GM23338 (cell line): ENCODE measurements at regions not wholly inside any gene's neighbourhood (a gene's known extent, or its start where the extent isn't known, plus 50 kb on each side); places are given as distances from the start of the nearest gene placed in this dataset.

Experiments used
- ATAC-seq: fragments of 200-7000 bp; cut with Tn5 transposase; 3 replicates; pipeline ENCODE4 v1.9.1; 2020
- DNase-seq: peaks from one replicate; pipeline ENCODE4 v3.0.0-alpha.2; 2015; ENCODE audit warnings: low spot score
- H2AFZ ChIP-seq: fragments of 200-600 bp; sonication (generic); 2 replicates; pipeline ENCODE4 v1.8.0; 2016; ENCODE audit warnings: antibody characterized with exemption, mild to moderate bottlenecking, moderate library complexity
- H3F3A ChIP-seq: fragments of 200-600 bp; sonication (generic); replicated peaks from 2 replicates; pipeline ENCODE4 v1.8.0; 2017; ENCODE audit warnings: antibody characterized with exemption, mixed run types, low read depth
- H3K27ac ChIP-seq: fragments of 200-600 bp; sonication (generic); 2 replicates; pipeline ENCODE4 v1.6.1; 2016; ENCODE audit warnings: low read depth
- H3K27me3 ChIP-seq: fragments of 200-600 bp; sonication (generic); 2 replicates; pipeline ENCODE4 v1.8.0; 2016; ENCODE audit warnings: mild to moderate bottlenecking, mixed run types, moderate library complexity; ENCODE audit not compliant: insufficient read depth
- H3K36me3 ChIP-seq: fragments of 200-600 bp; sonication (generic); 2 replicates; pipeline ENCODE4 v1.8.0; 2016; ENCODE audit warnings: mild to moderate bottlenecking; ENCODE audit not compliant: insufficient read depth
- H3K4me1 ChIP-seq: fragments of 200-600 bp; sonication (generic); 2 replicates; pipeline ENCODE4 v1.8.0; 2016; ENCODE audit warnings: mild to moderate bottlenecking, moderate library complexity; ENCODE audit not compliant: insufficient read depth
- H3K4me2 ChIP-seq: fragments of 200-600 bp; sonication (generic); 2 replicates; pipeline ENCODE4 v1.7.1; 2017; ENCODE audit warnings: mixed run types
- H3K4me3 ChIP-seq: fragments of 200-600 bp; sonication (generic); 2 replicates; pipeline ENCODE4 v1.6.1; 2016; ENCODE audit warnings: mixed run types
- H3K79me2 ChIP-seq: fragments of 200-600 bp; sonication (generic); replicated peaks from 2 replicates; pipeline ENCODE4 v1.8.0; 2017; ENCODE audit warnings: mild to moderate bottlenecking; ENCODE audit not compliant: insufficient read depth
- H3K9me2 ChIP-seq: fragments of 200-600 bp; sonication (generic); 2 replicates; pipeline ENCODE4 v1.8.0; 2017; ENCODE audit not compliant: insufficient read depth
- H4K20me1 ChIP-seq: fragments of 200-600 bp; sonication (generic); replicated peaks from 2 replicates; pipeline ENCODE4 v1.8.0; 2017; ENCODE audit warnings: mild to moderate bottlenecking; ENCODE audit not compliant: insufficient read depth
- H3K27ac Mint-ChIP-seq: 2 replicates; pipeline ENCODE4 v1.8.0; 2020; ENCODE audit warnings: inconsistent platforms, mild to moderate bottlenecking, moderate library complexity, mixed read lengths
- H3K27me3 Mint-ChIP-seq: 3 replicates; pipeline ENCODE4 v1.8.0; 2022; ENCODE audit warnings: low read depth, mild to moderate bottlenecking, moderate library complexity, mixed read lengths, inconsistent platforms; ENCODE audit not compliant: insufficient read depth, poor library complexity
- H3K36me3 Mint-ChIP-seq: 3 replicates; pipeline ENCODE4 v1.8.0; 2021; ENCODE audit warnings: low read depth, mild to moderate bottlenecking, inconsistent platforms, moderate library complexity, mixed read lengths
- H3K4me1 Mint-ChIP-seq: 3 replicates; pipeline ENCODE4 v1.8.0; 2020; ENCODE audit warnings: mild to moderate bottlenecking, inconsistent platforms, mixed read lengths
- H3K4me3 Mint-ChIP-seq: 3 replicates; pipeline ENCODE4 v1.8.0; 2021; ENCODE audit warnings: moderate library complexity, mild to moderate bottlenecking, inconsistent platforms, mixed read lengths
- H3K9me3 Mint-ChIP-seq: 3 replicates; pipeline ENCODE4 v1.8.0; 2020; ENCODE audit warnings: moderate library complexity, mild to moderate bottlenecking, inconsistent platforms, mixed read lengths
- CREB1 ChIP-seq: fragments of 250-450 bp; sonication (Bioruptor Pico); IDR thresholded peaks from 2 replicates; pipeline ENCODE4 v1.5.0; 2020; ENCODE audit warnings: low read depth, mild to moderate bottlenecking, moderate library complexity
- EZH2 ChIP-seq: fragments of 200-600 bp; sonication (generic); IDR thresholded peaks from one replicate; pipeline ENCODE4 v1.8.0; 2017; ENCODE audit warnings: antibody characterized with exemption, mild to moderate bottlenecking, low read depth; ENCODE audit not compliant: unreplicated experiment
- EZH2phosphoT487 ChIP-seq: fragments of 200-600 bp; sonication (generic); IDR thresholded peaks from one replicate; pipeline ENCODE4 v1.8.1; 2018; ENCODE audit warnings: antibody characterized with exemption; ENCODE audit not compliant: unreplicated experiment
- JUNB ChIP-seq: IDR thresholded peaks from one replicate; pipeline ENCODE4 v1.6.1; 2016; ENCODE audit warnings: antibody characterized with exemption; ENCODE audit not compliant: unreplicated experiment
- NANOG ChIP-seq: IDR thresholded peaks from 2 replicates; pipeline ENCODE4 v1.6.1; 2016; ENCODE audit warnings: antibody characterized with exemption, borderline replicate concordance
- POLR2AphosphoS5 ChIP-seq: IDR thresholded peaks from 2 replicates; pipeline ENCODE4 v1.6.1; 2016; ENCODE audit warnings: antibody characterized with exemption, low read depth
- STAT1 ChIP-seq: IDR thresholded peaks from one replicate; pipeline ENCODE4 v1.6.1; 2016; ENCODE audit warnings: antibody characterized with exemption; ENCODE audit not compliant: unreplicated experiment
- ZNF114 ChIP-seq: fragments of 250-450 bp; sonication (Bioruptor Pico); IDR thresholded peaks from 2 replicates; pipeline ENCODE4 v1.5.0; 2020; ENCODE audit warnings: mild to moderate bottlenecking, moderate library complexity
- ZNF331 ChIP-seq: fragments of 250-450 bp; sonication (Bioruptor Pico); IDR thresholded peaks from 2 replicates; pipeline ENCODE4 v1.5.0; 2020; ENCODE audit warnings: low read depth, mild to moderate bottlenecking, moderate library complexity
- TF ChIP-seq, protein P1 (sequence below): IDR thresholded peaks from one replicate; pipeline ENCODE4 v1.6.1; 2018; ENCODE audit warnings: antibody characterized with exemption; ENCODE audit not compliant: unreplicated experiment
- TF ChIP-seq, protein P2 (sequence below): fragments of 250-450 bp; sonication (Bioruptor Pico); IDR thresholded peaks from 2 replicates; pipeline ENCODE4 v1.5.0; 2020; ENCODE audit warnings: mild to moderate bottlenecking, moderate library complexity
- TF ChIP-seq, protein P3 (sequence below), 2 experiments: fragments of 200-600 bp in 1 of 2; sonication (generic) in 1 of 2; conservative IDR thresholded peaks; 2 replicates each; pipeline versions ENCODE4 v1.5.1 to v1.6.1; 2016 to 2017; ENCODE audit warnings: antibody characterized with exemption in 2 of 2, low read depth in 2 of 2, mild to moderate bottlenecking in 2 of 2, moderate library complexity in 1 of 2
- TF ChIP-seq, protein P4 (sequence below): IDR thresholded peaks from 2 replicates; pipeline ENCODE4 v1.6.1; 2016; ENCODE audit warnings: antibody characterized with exemption

DNA sequence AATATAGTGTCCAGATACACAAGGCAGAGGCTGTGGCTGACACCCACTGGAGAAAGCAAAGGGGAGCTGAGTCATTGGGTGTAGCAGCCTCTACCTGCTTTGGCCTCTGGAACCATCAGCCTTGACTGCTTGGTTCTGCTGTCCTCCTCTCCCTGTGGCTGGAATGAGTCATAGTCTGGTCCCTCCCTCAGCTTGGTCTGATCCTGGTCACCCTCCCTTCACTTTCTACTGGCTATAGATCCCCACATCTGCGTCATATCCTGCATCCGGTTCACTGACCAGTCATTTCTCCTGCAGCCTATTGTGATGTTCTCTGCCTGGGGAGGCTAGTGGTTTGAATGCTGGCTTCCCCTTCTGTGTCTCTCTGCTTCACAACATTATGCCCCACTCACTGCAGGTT lies 372.8 kb upstream of the DAB1 start:
- no peaks in the 10 kb centered on the region for H4K20me1 ChIP-seq
- no peaks in the 10 kb centered on the region for H3F3A ChIP-seq
- H2AFZ ChIP-seq = no peak overlapping the region
- no peak; the same call in 1 of the 3 replicates for ATAC-seq
- Mint-ChIP-seq H3K27ac (no peak overlapping the region), H3K4me1 (peaks cover 26% of the 10 kb centered on the region), H3K4me3 (no peak overlapping the region), H3K36me3 (no peaks in the 10 kb centered on the region), H3K27me3 (no peaks in the 10 kb centered on the region), H3K9me3 (no peaks in the 10 kb centered on the region; the same call in 2 of the 3 replicates)
- H3K4me1 ChIP-seq = peaks cover 6% of the 10 kb centered on the region
- no peaks in the 10 kb centered on the region for H3K36me3 ChIP-seq
- no peak overlapping the region for H3K4me2 ChIP-seq
- H3K9me2 ChIP-seq = peaks cover 9% of the 10 kb centered on the region; the same call in 1 of the 2 replicates
- TF ChIP-seq, protein P1, sequence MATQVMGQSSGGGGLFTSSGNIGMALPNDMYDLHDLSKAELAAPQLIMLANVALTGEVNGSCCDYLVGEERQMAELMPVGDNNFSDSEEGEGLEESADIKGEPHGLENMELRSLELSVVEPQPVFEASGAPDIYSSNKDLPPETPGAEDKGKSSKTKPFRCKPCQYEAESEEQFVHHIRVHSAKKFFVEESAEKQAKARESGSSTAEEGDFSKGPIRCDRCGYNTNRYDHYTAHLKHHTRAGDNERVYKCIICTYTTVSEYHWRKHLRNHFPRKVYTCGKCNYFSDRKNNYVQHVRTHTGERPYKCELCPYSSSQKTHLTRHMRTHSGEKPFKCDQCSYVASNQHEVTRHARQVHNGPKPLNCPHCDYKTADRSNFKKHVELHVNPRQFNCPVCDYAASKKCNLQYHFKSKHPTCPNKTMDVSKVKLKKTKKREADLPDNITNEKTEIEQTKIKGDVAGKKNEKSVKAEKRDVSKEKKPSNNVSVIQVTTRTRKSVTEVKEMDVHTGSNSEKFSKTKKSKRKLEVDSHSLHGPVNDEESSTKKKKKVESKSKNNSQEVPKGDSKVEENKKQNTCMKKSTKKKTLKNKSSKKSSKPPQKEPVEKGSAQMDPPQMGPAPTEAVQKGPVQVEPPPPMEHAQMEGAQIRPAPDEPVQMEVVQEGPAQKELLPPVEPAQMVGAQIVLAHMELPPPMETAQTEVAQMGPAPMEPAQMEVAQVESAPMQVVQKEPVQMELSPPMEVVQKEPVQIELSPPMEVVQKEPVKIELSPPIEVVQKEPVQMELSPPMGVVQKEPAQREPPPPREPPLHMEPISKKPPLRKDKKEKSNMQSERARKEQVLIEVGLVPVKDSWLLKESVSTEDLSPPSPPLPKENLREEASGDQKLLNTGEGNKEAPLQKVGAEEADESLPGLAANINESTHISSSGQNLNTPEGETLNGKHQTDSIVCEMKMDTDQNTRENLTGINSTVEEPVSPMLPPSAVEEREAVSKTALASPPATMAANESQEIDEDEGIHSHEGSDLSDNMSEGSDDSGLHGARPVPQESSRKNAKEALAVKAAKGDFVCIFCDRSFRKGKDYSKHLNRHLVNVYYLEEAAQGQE = no peak
- TF ChIP-seq JUNB (no peak), EZH2 (no peak), ZNF114 (CRISPR knock-in tag) (no peak), CREB1 (CRISPR knock-in tag) (no peak), EZH2phosphoT487 (no peak), STAT1 (no peak), POLR2AphosphoS5 (no peak), NANOG (no peak), ZNF331 (CRISPR knock-in tag) (no peak)
- TF ChIP-seq, protein P2, sequence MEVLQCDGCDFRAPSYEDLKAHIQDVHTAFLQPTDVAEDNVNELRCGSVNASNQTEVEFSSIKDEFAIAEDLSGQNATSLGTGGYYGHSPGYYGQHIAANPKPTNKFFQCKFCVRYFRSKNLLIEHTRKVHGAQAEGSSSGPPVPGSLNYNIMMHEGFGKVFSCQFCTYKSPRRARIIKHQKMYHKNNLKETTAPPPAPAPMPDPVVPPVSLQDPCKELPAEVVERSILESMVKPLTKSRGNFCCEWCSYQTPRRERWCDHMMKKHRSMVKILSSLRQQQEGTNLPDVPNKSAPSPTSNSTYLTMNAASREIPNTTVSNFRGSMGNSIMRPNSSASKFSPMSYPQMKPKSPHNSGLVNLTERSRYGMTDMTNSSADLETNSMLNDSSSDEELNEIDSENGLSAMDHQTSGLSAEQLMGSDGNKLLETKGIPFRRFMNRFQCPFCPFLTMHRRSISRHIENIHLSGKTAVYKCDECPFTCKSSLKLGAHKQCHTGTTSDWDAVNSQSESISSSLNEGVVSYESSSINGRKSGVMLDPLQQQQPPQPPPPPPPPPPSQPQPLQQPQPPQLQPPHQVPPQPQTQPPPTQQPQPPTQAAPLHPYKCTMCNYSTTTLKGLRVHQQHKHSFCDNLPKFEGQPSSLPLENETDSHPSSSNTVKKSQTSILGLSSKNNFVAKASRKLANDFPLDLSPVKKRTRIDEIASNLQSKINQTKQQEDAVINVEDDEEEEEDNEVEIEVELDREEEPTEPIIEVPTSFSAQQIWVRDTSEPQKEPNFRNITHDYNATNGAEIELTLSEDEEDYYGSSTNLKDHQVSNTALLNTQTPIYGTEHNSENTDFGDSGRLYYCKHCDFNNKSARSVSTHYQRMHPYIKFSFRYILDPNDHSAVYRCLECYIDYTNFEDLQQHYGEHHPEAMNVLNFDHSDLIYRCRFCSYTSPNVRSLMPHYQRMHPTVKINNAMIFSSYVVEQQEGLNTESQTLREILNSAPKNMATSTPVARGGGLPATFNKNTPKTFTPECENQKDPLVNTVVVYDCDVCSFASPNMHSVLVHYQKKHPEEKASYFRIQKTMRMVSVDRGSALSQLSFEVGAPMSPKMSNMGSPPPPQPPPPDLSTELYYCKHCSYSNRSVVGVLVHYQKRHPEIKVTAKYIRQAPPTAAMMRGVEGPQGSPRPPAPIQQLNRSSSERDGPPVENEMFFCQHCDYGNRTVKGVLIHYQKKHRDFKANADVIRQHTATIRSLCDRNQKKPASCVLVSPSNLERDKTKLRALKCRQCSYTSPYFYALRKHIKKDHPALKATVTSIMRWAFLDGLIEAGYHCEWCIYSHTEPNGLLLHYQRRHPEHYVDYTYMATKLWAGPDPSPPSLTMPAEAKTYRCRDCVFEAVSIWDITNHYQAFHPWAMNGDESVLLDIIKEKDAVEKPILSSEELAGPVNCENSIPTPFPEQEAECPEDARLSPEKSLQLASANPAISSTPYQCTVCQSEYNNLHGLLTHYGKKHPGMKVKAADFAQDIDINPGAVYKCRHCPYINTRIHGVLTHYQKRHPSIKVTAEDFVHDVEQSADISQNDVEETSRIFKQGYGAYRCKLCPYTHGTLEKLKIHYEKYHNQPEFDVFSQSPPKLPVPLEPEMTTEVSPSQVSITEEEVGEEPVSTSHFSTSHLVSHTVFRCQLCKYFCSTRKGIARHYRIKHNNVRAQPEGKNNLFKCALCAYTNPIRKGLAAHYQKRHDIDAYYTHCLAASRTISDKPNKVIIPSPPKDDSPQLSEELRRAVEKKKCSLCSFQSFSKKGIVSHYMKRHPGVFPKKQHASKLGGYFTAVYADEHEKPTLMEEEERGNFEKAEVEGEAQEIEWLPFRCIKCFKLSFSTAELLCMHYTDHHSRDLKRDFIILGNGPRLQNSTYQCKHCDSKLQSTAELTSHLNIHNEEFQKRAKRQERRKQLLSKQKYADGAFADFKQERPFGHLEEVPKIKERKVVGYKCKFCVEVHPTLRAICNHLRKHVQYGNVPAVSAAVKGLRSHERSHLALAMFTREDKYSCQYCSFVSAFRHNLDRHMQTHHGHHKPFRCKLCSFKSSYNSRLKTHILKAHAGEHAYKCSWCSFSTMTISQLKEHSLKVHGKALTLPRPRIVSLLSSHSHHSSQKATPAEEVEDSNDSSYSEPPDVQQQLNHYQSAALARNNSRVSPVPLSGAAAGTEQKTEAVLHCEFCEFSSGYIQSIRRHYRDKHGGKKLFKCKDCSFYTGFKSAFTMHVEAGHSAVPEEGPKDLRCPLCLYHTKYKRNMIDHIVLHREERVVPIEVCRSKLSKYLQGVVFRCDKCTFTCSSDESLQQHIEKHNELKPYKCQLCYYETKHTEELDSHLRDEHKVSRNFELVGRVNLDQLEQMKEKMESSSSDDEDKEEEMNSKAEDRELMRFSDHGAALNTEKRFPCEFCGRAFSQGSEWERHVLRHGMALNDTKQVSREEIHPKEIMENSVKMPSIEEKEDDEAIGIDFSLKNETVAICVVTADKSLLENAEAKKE = no peak
- TF ChIP-seq, protein P3, sequence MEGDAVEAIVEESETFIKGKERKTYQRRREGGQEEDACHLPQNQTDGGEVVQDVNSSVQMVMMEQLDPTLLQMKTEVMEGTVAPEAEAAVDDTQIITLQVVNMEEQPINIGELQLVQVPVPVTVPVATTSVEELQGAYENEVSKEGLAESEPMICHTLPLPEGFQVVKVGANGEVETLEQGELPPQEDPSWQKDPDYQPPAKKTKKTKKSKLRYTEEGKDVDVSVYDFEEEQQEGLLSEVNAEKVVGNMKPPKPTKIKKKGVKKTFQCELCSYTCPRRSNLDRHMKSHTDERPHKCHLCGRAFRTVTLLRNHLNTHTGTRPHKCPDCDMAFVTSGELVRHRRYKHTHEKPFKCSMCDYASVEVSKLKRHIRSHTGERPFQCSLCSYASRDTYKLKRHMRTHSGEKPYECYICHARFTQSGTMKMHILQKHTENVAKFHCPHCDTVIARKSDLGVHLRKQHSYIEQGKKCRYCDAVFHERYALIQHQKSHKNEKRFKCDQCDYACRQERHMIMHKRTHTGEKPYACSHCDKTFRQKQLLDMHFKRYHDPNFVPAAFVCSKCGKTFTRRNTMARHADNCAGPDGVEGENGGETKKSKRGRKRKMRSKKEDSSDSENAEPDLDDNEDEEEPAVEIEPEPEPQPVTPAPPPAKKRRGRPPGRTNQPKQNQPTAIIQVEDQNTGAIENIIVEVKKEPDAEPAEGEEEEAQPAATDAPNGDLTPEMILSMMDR (conservative IDR thresholded peaks at IDR 0.05; ENCODE audit: low read depth in 2 of 2) = no peak
- TF ChIP-seq, protein P4, sequence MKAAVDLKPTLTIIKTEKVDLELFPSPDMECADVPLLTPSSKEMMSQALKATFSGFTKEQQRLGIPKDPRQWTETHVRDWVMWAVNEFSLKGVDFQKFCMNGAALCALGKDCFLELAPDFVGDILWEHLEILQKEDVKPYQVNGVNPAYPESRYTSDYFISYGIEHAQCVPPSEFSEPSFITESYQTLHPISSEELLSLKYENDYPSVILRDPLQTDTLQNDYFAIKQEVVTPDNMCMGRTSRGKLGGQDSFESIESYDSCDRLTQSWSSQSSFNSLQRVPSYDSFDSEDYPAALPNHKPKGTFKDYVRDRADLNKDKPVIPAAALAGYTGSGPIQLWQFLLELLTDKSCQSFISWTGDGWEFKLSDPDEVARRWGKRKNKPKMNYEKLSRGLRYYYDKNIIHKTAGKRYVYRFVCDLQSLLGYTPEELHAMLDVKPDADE = no peak
- no peak overlapping the region for H3K27ac ChIP-seq
- no peaks in the 10 kb centered on the region for H3K27me3 ChIP-seq
- H3K4me3 ChIP-seq = no peak overlapping the region
- H3K79me2 ChIP-seq = no peaks in the 10 kb centered on the region
- no peak for DNase-seq
